ENCODE measurements at regions not wholly inside any gene's neighbourhood (a gene's known extent, or its start where the extent isn't known, plus 50 kb on each side); places are given as distances from the start of the nearest gene placed in this dataset.

DNA sequence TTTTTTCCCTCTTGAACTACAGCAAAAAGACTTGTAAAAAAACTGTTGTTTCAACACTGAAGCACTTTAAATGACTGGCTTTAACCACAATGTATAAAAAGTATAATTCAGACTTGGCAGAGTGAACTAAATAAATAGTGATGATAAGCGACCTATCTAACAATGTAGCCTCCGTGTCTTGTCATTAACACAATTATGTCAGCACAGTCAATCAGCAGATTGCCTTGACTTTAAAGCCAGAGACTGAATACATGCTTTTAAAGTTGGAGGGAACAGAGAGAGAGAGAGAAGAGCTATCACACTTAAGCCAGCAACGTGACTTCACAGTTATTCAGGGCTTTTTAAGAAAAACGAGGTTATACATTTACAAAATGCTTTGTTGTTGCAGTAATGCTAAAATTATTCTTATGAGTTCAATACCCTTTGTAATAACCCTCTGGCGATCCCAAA is 378.1 kb downstream of the LMO4 start:
- no peaks in the 10 kb centered on the region for H3K36me3 ChIP-seq
- no peak overlapping the region for H3K4me3 ChIP-seq
- no peak overlapping the region for H3K27ac ChIP-seq
- H3K9me3 ChIP-seq, result peaks cover 15% of the 10 kb centered on the region
- no peaks in the 10 kb centered on the region for H3K27me3 ChIP-seq (ENCODE audit: low read depth)
- TF ChIP-seq, protein P1, sequence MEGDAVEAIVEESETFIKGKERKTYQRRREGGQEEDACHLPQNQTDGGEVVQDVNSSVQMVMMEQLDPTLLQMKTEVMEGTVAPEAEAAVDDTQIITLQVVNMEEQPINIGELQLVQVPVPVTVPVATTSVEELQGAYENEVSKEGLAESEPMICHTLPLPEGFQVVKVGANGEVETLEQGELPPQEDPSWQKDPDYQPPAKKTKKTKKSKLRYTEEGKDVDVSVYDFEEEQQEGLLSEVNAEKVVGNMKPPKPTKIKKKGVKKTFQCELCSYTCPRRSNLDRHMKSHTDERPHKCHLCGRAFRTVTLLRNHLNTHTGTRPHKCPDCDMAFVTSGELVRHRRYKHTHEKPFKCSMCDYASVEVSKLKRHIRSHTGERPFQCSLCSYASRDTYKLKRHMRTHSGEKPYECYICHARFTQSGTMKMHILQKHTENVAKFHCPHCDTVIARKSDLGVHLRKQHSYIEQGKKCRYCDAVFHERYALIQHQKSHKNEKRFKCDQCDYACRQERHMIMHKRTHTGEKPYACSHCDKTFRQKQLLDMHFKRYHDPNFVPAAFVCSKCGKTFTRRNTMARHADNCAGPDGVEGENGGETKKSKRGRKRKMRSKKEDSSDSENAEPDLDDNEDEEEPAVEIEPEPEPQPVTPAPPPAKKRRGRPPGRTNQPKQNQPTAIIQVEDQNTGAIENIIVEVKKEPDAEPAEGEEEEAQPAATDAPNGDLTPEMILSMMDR (IDR thresholded peaks at IDR 0.05), result no peak
- DNase-seq, result no peak
- intact Hi-C loops (cut with DNase I), result no loop called here
- H3K4me1 ChIP-seq, result no peaks in the 10 kb centered on the region
- ATAC-seq, result no peak

DNA sequence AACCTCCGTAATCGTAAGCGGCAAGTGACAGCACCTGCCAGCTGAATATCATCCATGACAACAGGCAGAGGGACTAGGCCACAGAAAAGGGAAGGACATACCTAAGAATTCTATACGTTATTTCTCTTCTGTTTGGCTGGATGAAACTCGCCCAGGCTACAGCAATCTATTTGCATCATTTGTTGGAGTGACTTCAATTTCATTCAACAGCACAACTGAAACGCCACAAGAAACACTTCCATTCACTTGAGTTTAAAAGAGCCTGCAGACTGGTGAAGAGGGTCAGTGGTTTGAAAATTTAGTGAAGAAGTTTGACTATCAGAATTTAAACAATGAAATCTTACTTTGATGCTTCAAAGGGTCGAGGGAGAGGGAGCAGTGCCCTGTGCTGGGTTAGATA is 378.7 kb downstream of the LMO4 start:
- DNase-seq, result no peak
- Histone ChIP-seq H3K27ac (no peak overlapping the region), H3K27me3 (ENCODE audit: low read depth) (no peaks in the 10 kb centered on the region), H3K4me3 (no peak overlapping the region), H3K4me1 (no peaks in the 10 kb centered on the region), H3K36me3 (no peaks in the 10 kb centered on the region), H3K9me3 (peaks cover 9% of the 10 kb centered on the region)
- ATAC-seq, result no peak
- intact Hi-C loops (cut with DNase I), result no loop called here
- TF ChIP-seq, protein P1 (IDR thresholded peaks at IDR 0.05), result no peak

DNA sequence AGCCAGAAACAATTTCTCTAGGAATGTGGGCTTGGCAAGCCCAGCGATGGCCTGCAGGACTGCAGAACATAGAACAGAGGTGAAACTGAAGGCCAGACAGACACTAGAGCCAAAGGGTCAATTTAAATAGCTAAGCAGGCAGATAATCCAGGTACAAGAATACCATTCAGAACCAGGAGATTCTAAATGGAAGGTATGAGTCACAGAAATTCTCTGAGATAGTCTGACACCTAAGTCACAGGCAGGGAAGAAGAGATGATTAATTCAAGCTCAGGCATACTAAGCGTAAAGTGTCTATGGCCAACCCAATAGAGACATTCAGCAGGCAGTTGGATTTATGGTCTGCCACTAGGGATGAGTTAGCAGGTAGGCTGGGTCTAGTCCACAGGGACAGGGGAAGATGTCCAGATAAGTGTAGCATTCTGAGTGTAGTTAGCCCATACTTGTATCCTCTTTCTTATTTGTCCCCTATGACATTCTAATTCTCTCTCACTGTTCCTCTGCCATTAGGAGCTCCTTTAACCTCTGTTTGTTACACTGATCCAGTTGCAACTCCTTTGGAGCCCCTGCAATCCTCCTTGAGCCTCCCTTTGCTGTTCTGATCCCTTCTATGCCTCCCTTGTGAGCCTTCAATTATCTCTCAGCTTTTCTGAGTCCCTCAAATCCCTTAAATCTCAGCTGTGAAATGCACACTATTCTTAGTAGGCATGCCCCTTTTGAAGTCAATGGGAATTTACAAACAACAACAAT is 383.8 kb downstream of the LMO4 start:
- intact Hi-C loops (cut with DNase I), result no loop called here
- TF ChIP-seq, protein P1 (IDR thresholded peaks at IDR 0.05), result no peak
- Histone ChIP-seq H3K9me3 (no peaks in the 10 kb centered on the region), H3K4me1 (no peaks in the 10 kb centered on the region), H3K36me3 (no peaks in the 10 kb centered on the region), H3K4me3 (no peak overlapping the region), H3K27ac (no peak overlapping the region), H3K27me3 (ENCODE audit: low read depth) (no peaks in the 10 kb centered on the region)
- no peak for DNase-seq
- no peak for ATAC-seq

DNA sequence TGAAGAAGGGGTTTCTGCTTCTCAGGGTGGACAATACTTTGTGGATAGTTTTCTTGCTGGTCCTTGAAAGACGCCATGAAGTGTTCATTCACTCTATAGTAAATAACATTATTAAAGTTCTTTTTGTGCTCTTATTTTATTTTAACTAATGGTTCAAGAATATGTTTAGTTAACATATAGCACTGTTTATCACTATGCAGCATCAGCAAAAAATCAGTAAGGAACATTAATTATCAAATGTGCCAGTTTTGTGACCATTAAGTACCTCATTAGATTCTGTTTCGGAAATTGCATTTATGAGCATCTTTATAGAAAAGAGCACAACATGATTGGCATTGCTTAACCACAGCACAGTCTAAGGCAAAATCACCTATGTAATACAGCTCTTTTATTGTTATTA is 385.6 kb downstream of the LMO4 start:
- Histone ChIP-seq H3K4me1 (no peaks in the 10 kb centered on the region), H3K27ac (no peak overlapping the region), H3K36me3 (no peaks in the 10 kb centered on the region), H3K4me3 (no peak overlapping the region), H3K9me3 (no peaks in the 10 kb centered on the region), H3K27me3 (ENCODE audit: low read depth) (no peaks in the 10 kb centered on the region)
- TF ChIP-seq, protein P1 (IDR thresholded peaks at IDR 0.05), result no peak
- intact Hi-C loops (cut with DNase I), result no loop called here
- DNase-seq, result no peak
- ATAC-seq, result no peak

DNA sequence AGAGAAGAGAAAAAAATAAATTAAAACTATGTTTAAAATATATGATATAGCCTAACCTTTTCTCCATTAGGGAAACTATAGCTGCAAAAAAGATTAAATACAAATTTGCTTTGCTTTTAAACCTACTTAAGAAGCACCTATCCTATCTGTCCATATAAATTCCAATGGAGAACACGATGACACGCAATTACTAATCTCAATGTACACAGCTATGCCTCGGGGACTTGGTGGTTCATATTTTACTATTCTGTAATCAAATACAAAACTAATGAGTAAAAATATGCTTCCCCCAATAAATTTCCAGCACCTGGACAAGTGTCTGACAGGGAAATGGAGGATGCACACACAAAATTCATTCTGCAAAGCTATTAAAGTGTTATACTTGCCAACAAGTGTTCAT is 386.4 kb downstream of the LMO4 start:
- TF ChIP-seq, protein P1 (IDR thresholded peaks at IDR 0.05), result no peak
- Histone ChIP-seq H3K9me3 (no peaks in the 10 kb centered on the region), H3K27ac (no peak overlapping the region), H3K36me3 (no peaks in the 10 kb centered on the region), H3K4me1 (no peaks in the 10 kb centered on the region), H3K4me3 (no peak overlapping the region), H3K27me3 (ENCODE audit: low read depth) (no peaks in the 10 kb centered on the region)
- intact Hi-C loops (cut with DNase I), result no loop called here
- ATAC-seq, result no peak
- no peak for DNase-seq
